A549 (cell line): ENCODE measurements at regions not wholly inside any gene's neighbourhood (a gene's known extent, or its start where the extent isn't known, plus 50 kb on each side); places are given as distances from the start of the nearest gene placed in this dataset.

Source experiments
- ATAC-seq, 2 experiments: fragments of 200-7000 bp in 1 of 2; fragments of >200 bp in 1 of 2; cut with Nextera tagmentation in 1 of 2; cut with Tn5 transposase in 1 of 2; 3 replicates each; pipeline versions ENCODE4 v1.8.0 to v1.9.1; 2018 to 2020; ENCODE audit warnings: mild to moderate bottlenecking in 1 of 2, moderate library complexity in 1 of 2
- CTCF ChIA-PET: fragments of 300-600 bp; sonication (Branson Sonifier 250); formaldehyde crosslinking; extraction: SDS; loops from one replicate; lab custom pipeline; 2021; ENCODE audit warnings: antibody characterized with exemption, inconsistent platforms; lab: Yijun Ruan, JAX
- POLR2A ChIA-PET: fragments of 350-600 bp; formaldehyde crosslinking; extraction: SDS; loops from one replicate; lab custom pipeline; 2021; ENCODE audit warnings: antibody characterized with exemption, inconsistent platforms; lab: Yijun Ruan, JAX
- DNase-seq, 2 experiments: peaks; one replicate each; pipeline versions ENCODE4 v3.0.0 to v3.0.0-alpha.2; 2011 to 2016; ENCODE audit warnings: low read depth in 1 of 2, low spot score in 1 of 2
- FAIRE-seq: peaks from 2 replicates; lab custom pipeline; 2011; peaks lifted over from hg19 to GRCh38; lab: Jason Lieb, UNC
- H3K27ac ChIP-seq, 2 experiments: fragments of >200 bp; sonication (Bioruptor Twin); formaldehyde crosslinking; 3 replicates each; pipeline ENCODE4 v1.5.1; 2016 to 2017
- H3K4me1 ChIP-seq: fragments of >200 bp; sonication (Bioruptor Twin); formaldehyde crosslinking; 3 replicates; pipeline ENCODE4 v1.6.1; 2016
- H3K4me2 ChIP-seq: fragments of >200 bp; sonication (Bioruptor Twin); formaldehyde crosslinking; 3 replicates; pipeline ENCODE4 v1.6.1; 2016
- H3K4me3 ChIP-seq: fragments of >200 bp; sonication (Bioruptor Twin); formaldehyde crosslinking; 3 replicates; pipeline ENCODE4 v1.5.1; 2016
- H3K9me3 ChIP-seq: fragments of >200 bp; sonication (Bioruptor Twin); formaldehyde crosslinking; 3 replicates; pipeline ENCODE4 v1.6.1; 2016
- ATOH8 ChIP-seq: fragments of 250-450 bp; sonication (Bioruptor Pico); IDR thresholded peaks from 2 replicates; pipeline ENCODE4 v1.5.0; 2020; ENCODE audit warnings: low read depth, mild to moderate bottlenecking, moderate library complexity
- BCL3 ChIP-seq: fragments of >200 bp; sonication (Bioruptor Twin); formaldehyde crosslinking; IDR thresholded peaks from 3 replicates; pipeline ENCODE4 v1.6.1; 2016
- CBX8 ChIP-seq: fragments of 200-600 bp; sonication (generic); IDR thresholded peaks from 2 replicates; pipeline ENCODE4 v1.6.1; 2016
- CEBPB ChIP-seq, 2 experiments: fragments of >200 bp in 1 of 2; sonication (Bioruptor Twin) in 1 of 2; formaldehyde crosslinking in 1 of 2; IDR thresholded peaks; 2 replicates each; pipeline ENCODE4 v1.6.1; 2012 to 2016
- CHD2 ChIP-seq: fragments of 150-350 bp; IDR thresholded peaks from 2 replicates; pipeline ENCODE4 v1.6.1; 2014; ENCODE audit warnings: low read length; ENCODE audit not compliant: partially characterized antibody
- CTCF ChIP-seq: fragments of >200 bp; sonication (Bioruptor Twin); formaldehyde crosslinking; IDR thresholded peaks from 3 replicates; pipeline ENCODE4 v1.5.1; 2016
- EHF ChIP-seq: fragments of 250-450 bp; sonication (Bioruptor Pico); IDR thresholded peaks from 2 replicates; pipeline ENCODE4 v1.5.0; 2020; ENCODE audit warnings: mild to moderate bottlenecking
- EHMT2 ChIP-seq: fragments of 200-600 bp; sonication (generic); IDR thresholded peaks from 2 replicates; pipeline ENCODE4 v1.6.1; 2016; ENCODE audit warnings: antibody characterized with exemption, low read depth, mild to moderate bottlenecking, moderate library complexity
- ELK1 ChIP-seq: fragments of 150-350 bp; IDR thresholded peaks from 2 replicates; pipeline ENCODE4 v1.6.1; 2014; ENCODE audit warnings: low read depth, mild to moderate bottlenecking, low read length
- ESRRA ChIP-seq: fragments of 150-350 bp; IDR thresholded peaks from 2 replicates; pipeline ENCODE4 v1.6.1; 2014; ENCODE audit warnings: mild to moderate bottlenecking, low read length, borderline replicate concordance
- FOXS1 ChIP-seq: fragments of 250-450 bp; sonication (Bioruptor Pico); IDR thresholded peaks from 2 replicates; pipeline ENCODE4 v1.5.0; 2020; ENCODE audit warnings: mild to moderate bottlenecking, moderate library complexity
- GATA3 ChIP-seq: IDR thresholded peaks from 2 replicates; pipeline ENCODE4 v1.6.1; 2012; ENCODE audit warnings: borderline replicate concordance
- HOXA7 ChIP-seq: fragments of 250-450 bp; sonication (Bioruptor Pico); IDR thresholded peaks from 2 replicates; pipeline ENCODE4 v1.5.0; 2020; ENCODE audit warnings: mild to moderate bottlenecking, moderate library complexity
- HOXB13 ChIP-seq: fragments of 250-450 bp; sonication (Bioruptor Pico); IDR thresholded peaks from 2 replicates; pipeline ENCODE4 v1.5.0; 2020; ENCODE audit warnings: low read depth, mild to moderate bottlenecking, moderate library complexity
- KDM5A ChIP-seq: fragments of 200-600 bp; sonication (generic); IDR thresholded peaks from 2 replicates; pipeline ENCODE4 v1.6.1; 2016; ENCODE audit warnings: antibody characterized with exemption, mild to moderate bottlenecking
- MYC ChIP-seq: IDR thresholded peaks from 2 replicates; pipeline ENCODE4 v1.6.1; 2012; ENCODE audit warnings: mild to moderate bottlenecking, inconsistent platforms, low read length, improper control_type of control experiment, borderline replicate concordance
- NFE2L2 ChIP-seq: fragments of 150-350 bp; conservative IDR thresholded peaks from 2 replicates; pipeline ENCODE4 v1.6.1; 2014; ENCODE audit warnings: low read length
- NR3C1 ChIP-seq: fragments of >200 bp; sonication (Bioruptor Twin); formaldehyde crosslinking; IDR thresholded peaks from 3 replicates; pipeline ENCODE4 v1.6.1; 2017
- PBX3 ChIP-seq: IDR thresholded peaks from 2 replicates; pipeline ENCODE4 v1.6.1; 2012
- POLR2AphosphoS2 ChIP-seq: conservative IDR thresholded peaks from 2 replicates; pipeline ENCODE4 v1.6.1; 2012; ENCODE audit warnings: low read length, improper control_type of control experiment, inconsistent platforms
- RARB ChIP-seq: fragments of 250-450 bp; sonication (Bioruptor Pico); IDR thresholded peaks from 2 replicates; pipeline ENCODE4 v1.8.0; 2021; ENCODE audit warnings: mild to moderate bottlenecking, moderate library complexity
- RNF2 ChIP-seq: fragments of 200-600 bp; sonication (generic); IDR thresholded peaks from 2 replicates; pipeline ENCODE4 v1.6.1; 2016; ENCODE audit warnings: low read depth, mild to moderate bottlenecking, antibody characterized with exemption, moderate library complexity, borderline replicate concordance
- TP53 ChIP-seq: fragments of 250-450 bp; sonication (Bioruptor Pico); IDR thresholded peaks from 2 replicates; pipeline ENCODE4 v1.5.0; 2021; ENCODE audit warnings: mild to moderate bottlenecking, moderate library complexity
- ZFP36 ChIP-seq: fragments of 450-650 bp; IDR thresholded peaks from 2 replicates; pipeline ENCODE4 v1.6.1; 2014; ENCODE audit warnings: borderline replicate concordance; ENCODE audit not compliant: partially characterized antibody
- WGBS: methylation state at CpG from one replicate; pipeline ENCODE4 v1.1.6; 2017; ENCODE audit errors: missing lambda C conversion rate; 5-methylcytosine and 5-hydroxymethylcytosine counted together

- Histone ChIP-seq H3K9me3 (no peaks in the 10 kb centered on the region), H3K4me3 (no peak overlapping the region), H3K4me1 (no peaks in the 10 kb centered on the region), H3K4me2 (no peak overlapping the region), H3K27ac (no peak overlapping the region)
- no peak for TF ChIP-seq PBX3
- no peak for TF ChIP-seq CBX8
- no peak for TF ChIP-seq KDM5A
- TF ChIP-seq RARB (CRISPR knock-in tag): no peak
- no peak for TF ChIP-seq POLR2AphosphoS2
- no peak for TF ChIP-seq ELK1
- no peak for TF ChIP-seq GATA3
- CTCF ChIA-PET: no interaction called here
- no peak for FAIRE-seq
- ATAC-seq: no peak
- WGBS: 0% methylated on average over 1 of the region's 1 CpG
- no peak for DNase-seq
- POLR2A ChIA-PET: no interaction called here
Measured at GRCh38 chr13:47121092-47121763, 224.4 kb upstream of the HTR2A start.

- Histone ChIP-seq H3K27ac (no peak overlapping the region), H3K4me3 (no peak overlapping the region), H3K9me3 (no peaks in the 10 kb centered on the region), H3K4me1 (no peaks in the 10 kb centered on the region), H3K4me2 (no peak overlapping the region)
- no peak for ATAC-seq
- ChIA-PET CTCF (no interaction called here), POLR2A (no interaction called here)
- WGBS: 35% methylated on average over 5 of the region's 5 CpGs
- no peak for FAIRE-seq
- TF ChIP-seq CTCF (no peak), RARB (CRISPR knock-in tag) (no peak), RNF2 (no peak), TP53 (no peak), ZFP36 (no peak), CHD2 (no peak), FOXS1 (CRISPR knock-in tag) (no peak), NFE2L2 (no peak), MYC (no peak), HOXA7 (CRISPR knock-in tag) (no peak), ATOH8 (CRISPR knock-in tag) (no peak), POLR2AphosphoS2 (no peak), CEBPB (IDR thresholded peaks at IDR 0.05) (no peak), NR3C1 (no peak), HOXB13 (CRISPR knock-in tag) (no peak), EHMT2 (no peak), BCL3 (no peak), EHF (no peak), ESRRA (no peak)
- DNase-seq: no peak
Measured at GRCh38 chr13:47120282-47120681, 223.4 kb upstream of the HTR2A start.
